ENCODE measurements at regions not wholly inside any gene's neighbourhood (a gene's known extent, or its start where the extent isn't known, plus 50 kb on each side); places are given as distances from the start of the nearest gene placed in this dataset.

DNA sequence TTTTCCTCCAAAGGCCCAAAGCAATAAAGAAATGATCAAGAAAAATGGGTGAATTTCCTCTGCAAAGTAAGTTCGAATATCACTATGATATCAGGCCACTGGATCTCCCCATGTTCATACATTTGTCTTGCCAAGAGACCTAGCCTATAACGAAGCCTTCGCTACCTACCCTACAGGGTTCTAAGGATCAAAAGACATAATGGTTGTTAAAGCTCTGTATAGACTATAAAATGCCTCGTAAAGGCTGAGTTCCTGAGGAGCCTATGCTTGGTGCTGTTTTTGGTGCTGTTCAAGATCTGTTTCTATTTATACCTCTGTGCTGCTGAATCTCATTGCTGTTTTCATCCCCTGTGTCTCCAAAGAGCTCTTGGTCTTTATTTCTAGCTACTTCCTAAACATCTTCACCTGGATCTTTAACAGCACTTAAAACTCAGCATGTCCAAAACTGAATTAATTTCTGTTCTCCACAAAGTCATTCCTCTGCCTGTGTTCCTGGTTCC, 254.4 kb upstream of the CHAC2 start:
- FAIRE-seq, result no peak
- H3K4me3 ChIP-seq, result no peak overlapping the region
- no peak overlapping the region for H3K4me2 ChIP-seq (ENCODE audit: control insufficient read depth, insufficient read depth)
- in situ Hi-C loops (cut with MboI), result no loop called here
- DNase-seq (ENCODE audit: low read depth, low spot score), result no peak
- no peak overlapping the region for H2AFZ ChIP-seq (ENCODE audit: control insufficient read depth, low read depth, low read length)
- WGBS (ENCODE audit: insufficient coverage, insufficient replicate concordance, low lambda C conversion rate, missing lambda C conversion rate), result 55% methylated on average over 4 of the region's 4 CpGs
- no peaks in the 10 kb centered on the region for H3K9me3 ChIP-seq (replicated peaks; ENCODE audit: control insufficient read depth, insufficient read depth, low read length)
- H3K9ac ChIP-seq (ENCODE audit: control insufficient read depth, insufficient read depth, low read length), result no peak overlapping the region
- SMC1A ChIA-PET (ENCODE audit: uncharacterized antibody, unreplicated experiment), result interaction anchor here (0.5 kb wide), 1 partner anchor 58 kb away, joined by 3 read pairs; no protein-coding TSS in a partner anchor
- CTCF ChIA-PET, result no interaction called here
- no peaks in the 10 kb centered on the region for H3K36me3 ChIP-seq (ENCODE audit: control insufficient read depth in 2 of 2, insufficient read depth in 2 of 2, low read length in 1 of 2)
- RAD21 ChIA-PET (ENCODE audit: unreplicated experiment), result no interaction called here
- H3K27me3 ChIP-seq (replicated peaks in 1 of 2; ENCODE audit: control insufficient read depth in 2 of 2, insufficient read depth in 2 of 2, low read length in 1 of 2), result no peaks in the 10 kb centered on the region
- no peaks in the 10 kb centered on the region for H3K4me1 ChIP-seq (ENCODE audit: control insufficient read depth, insufficient read depth, low read length)
- intact Hi-C loops (cut with micrococcal nuclease; ENCODE audit: unreplicated experiment), result no loop called here
- POLR2A ChIA-PET, result no interaction called here
- no peaks in the 10 kb centered on the region for H4K20me1 ChIP-seq (ENCODE audit: control insufficient read depth, insufficient read depth)
- ATAC-seq, result no peak
- H3K79me2 ChIP-seq (ENCODE audit: control insufficient read depth, insufficient read depth, low read length), result no peaks in the 10 kb centered on the region
- BruUV-seq (replicated peaks), result no TSS peak
- TF ChIP-seq BRCA1 (IDR thresholded peaks at IDR 0.05; ENCODE audit: low read depth, low read length) (no peak), SREBF1 (IDR thresholded peaks at IDR 0.05; ENCODE audit: low read length) (no peak), RAD51 (IDR thresholded peaks at IDR 0.05) (no peak), EP300 (IDR thresholded peaks at IDR 0.05; ENCODE audit: borderline replicate concordance in 1 of 2, control insufficient read depth in 1 of 2, low read depth in 2 of 2, low read length in 2 of 2) (no peak), JUND (IDR thresholded peaks at IDR 0.05; ENCODE audit: low read depth, low read length) (no peak), FOXK2 (IDR thresholded peaks at IDR 0.05) (no peak), ZSCAN29 (IDR thresholded peaks at IDR 0.05) (no peak), RELA (IDR thresholded peaks at IDR 0.05; ENCODE audit: borderline replicate concordance, partially characterized antibody) (no peak), NRF1 (conservative IDR thresholded peaks at IDR 0.05; ENCODE audit: low read depth, low read length) (no peak), JUNB (IDR thresholded peaks at IDR 0.05) (no peak), PML (IDR thresholded peaks at IDR 0.05; ENCODE audit: low read length) (no peak), RAD21 (IDR thresholded peaks at IDR 0.05; ENCODE audit: insufficient read depth, low read depth, low read length) (no peak), SREBF2 (IDR thresholded peaks at IDR 0.05; ENCODE audit: low read length) (no peak), TAF1 (IDR thresholded peaks at IDR 0.05; ENCODE audit: borderline replicate concordance, low read depth, low read length) (no peak), IKZF1 (conservative IDR thresholded peaks at IDR 0.05) (no peak)
- TF ChIP-seq, protein P1, sequence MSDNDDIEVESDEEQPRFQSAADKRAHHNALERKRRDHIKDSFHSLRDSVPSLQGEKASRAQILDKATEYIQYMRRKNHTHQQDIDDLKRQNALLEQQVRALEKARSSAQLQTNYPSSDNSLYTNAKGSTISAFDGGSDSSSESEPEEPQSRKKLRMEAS (IDR thresholded peaks at IDR 0.05; ENCODE audit: low read depth, low read length), result no peak
- TF ChIP-seq, protein P2, sequence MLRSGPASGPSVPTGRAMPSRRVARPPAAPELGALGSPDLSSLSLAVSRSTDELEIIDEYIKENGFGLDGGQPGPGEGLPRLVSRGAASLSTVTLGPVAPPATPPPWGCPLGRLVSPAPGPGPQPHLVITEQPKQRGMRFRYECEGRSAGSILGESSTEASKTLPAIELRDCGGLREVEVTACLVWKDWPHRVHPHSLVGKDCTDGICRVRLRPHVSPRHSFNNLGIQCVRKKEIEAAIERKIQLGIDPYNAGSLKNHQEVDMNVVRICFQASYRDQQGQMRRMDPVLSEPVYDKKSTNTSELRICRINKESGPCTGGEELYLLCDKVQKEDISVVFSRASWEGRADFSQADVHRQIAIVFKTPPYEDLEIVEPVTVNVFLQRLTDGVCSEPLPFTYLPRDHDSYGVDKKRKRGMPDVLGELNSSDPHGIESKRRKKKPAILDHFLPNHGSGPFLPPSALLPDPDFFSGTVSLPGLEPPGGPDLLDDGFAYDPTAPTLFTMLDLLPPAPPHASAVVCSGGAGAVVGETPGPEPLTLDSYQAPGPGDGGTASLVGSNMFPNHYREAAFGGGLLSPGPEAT (IDR thresholded peaks at IDR 0.05; ENCODE audit: low read depth), result no peak
- TF ChIP-seq, protein P3, sequence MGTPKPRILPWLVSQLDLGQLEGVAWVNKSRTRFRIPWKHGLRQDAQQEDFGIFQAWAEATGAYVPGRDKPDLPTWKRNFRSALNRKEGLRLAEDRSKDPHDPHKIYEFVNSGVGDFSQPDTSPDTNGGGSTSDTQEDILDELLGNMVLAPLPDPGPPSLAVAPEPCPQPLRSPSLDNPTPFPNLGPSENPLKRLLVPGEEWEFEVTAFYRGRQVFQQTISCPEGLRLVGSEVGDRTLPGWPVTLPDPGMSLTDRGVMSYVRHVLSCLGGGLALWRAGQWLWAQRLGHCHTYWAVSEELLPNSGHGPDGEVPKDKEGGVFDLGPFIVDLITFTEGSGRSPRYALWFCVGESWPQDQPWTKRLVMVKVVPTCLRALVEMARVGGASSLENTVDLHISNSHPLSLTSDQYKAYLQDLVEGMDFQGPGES (IDR thresholded peaks at IDR 0.05), result no peak
- no peak overlapping the region for H3K27ac ChIP-seq (ENCODE audit: control insufficient read depth, insufficient read depth)
